SK-N-MC (cell line): ENCODE measurements at regions not wholly inside any gene's neighbourhood (a gene's known extent, or its start where the extent isn't known, plus 50 kb on each side); places are given as distances from the start of the nearest gene placed in this dataset.
"Not testable (repeated sequence)": the region's sequence is repeated elsewhere in the genome, so short reads cannot be mapped to it uniquely, and the experiment has no call there.

Experiments used
- DNase-seq: peaks from one replicate; pipeline ENCODE4 v3.0.0-alpha.2; 2011; ENCODE audit warnings: low read depth, low spot score
- H3K27ac ChIP-seq: fragments of 200-600 bp; sonication (generic); 2 replicates; pipeline ENCODE4 v1.5.1; 2016; ENCODE audit warnings: mixed run types
- H3K36me3 ChIP-seq: fragments of 200-600 bp; sonication (generic); 2 replicates; pipeline ENCODE4 v1.6.1; 2017; ENCODE audit warnings: antibody characterized with exemption, low read length, mixed read lengths; ENCODE audit not compliant: insufficient read depth
- H3K4me3 ChIP-seq: fragments of 200-600 bp; sonication (generic); 2 replicates; pipeline ENCODE4 v1.5.1; 2016
- H3K9ac ChIP-seq: fragments of 200-600 bp; sonication (generic); 2 replicates; pipeline ENCODE4 v1.8.0; 2017; ENCODE audit warnings: mixed run types, mixed read lengths; ENCODE audit not compliant: insufficient read length
- H3K9me3 ChIP-seq: fragments of 200-600 bp; sonication (generic); 2 replicates; pipeline ENCODE4 v1.6.1; 2017; ENCODE audit warnings: low read depth, mild to moderate bottlenecking, antibody characterized with exemption, low read length, moderate library complexity, mixed read lengths
- EZH2 ChIP-seq: fragments of 200-600 bp; sonication (generic); IDR thresholded peaks from one replicate; pipeline ENCODE4 v1.6.1; 2017; ENCODE audit warnings: antibody characterized with exemption
- FOXP2 ChIP-seq: optimal IDR thresholded peaks from 2 replicates; pipeline ENCODE3; 2011; ENCODE audit warnings: mild to moderate bottlenecking, moderate library complexity; ENCODE audit not compliant: insufficient read depth; ENCODE audit errors: extremely low read length, control extremely low read depth
- POLR2AphosphoS5 ChIP-seq: IDR thresholded peaks from 2 replicates; pipeline ENCODE4 v1.6.1; 2012; ENCODE audit warnings: mild to moderate bottlenecking, low read depth, low read length, borderline replicate concordance

DNA sequence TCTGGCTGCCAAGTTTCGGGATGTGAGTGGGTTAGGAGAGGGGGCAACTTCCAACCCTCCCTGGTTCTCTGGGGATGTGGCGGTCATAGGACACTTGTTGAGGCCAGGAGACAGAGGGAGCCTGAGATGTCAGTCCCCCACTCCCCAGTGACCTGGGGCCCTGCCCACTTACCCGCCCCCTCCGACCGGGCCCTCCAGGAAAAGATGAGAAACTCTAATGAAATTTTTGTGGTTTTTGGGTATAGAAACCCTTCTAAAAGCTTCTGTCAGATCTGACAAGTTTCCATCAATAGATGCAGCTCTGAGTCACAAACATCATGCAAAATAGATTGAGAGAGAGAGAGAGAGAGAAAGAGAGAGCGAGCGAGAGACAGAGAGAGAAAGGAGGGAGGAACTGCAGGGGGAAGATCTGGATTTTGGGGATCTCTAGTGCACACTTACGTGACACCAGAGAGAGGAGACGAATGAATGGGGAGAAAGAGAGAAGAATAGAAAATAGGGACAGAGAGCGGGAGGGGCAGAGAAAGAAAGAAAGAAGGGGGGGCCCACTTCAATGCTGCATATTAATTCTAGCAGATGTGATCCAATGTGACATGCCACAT is 94.0 kb downstream of the PTPRS start:
- no peak overlapping the region for H3K4me3 ChIP-seq
- no peak for TF ChIP-seq FOXP2
- H3K27ac ChIP-seq: no peak overlapping the region
- no peak overlapping the region for H3K9ac ChIP-seq
- H3K36me3 ChIP-seq: peaks cover 16% of the 10 kb centered on the region; the same call in 1 of the 2 replicates
- H3K9me3 ChIP-seq: no peaks in the 10 kb centered on the region
- DNase-seq: no peak

DNA sequence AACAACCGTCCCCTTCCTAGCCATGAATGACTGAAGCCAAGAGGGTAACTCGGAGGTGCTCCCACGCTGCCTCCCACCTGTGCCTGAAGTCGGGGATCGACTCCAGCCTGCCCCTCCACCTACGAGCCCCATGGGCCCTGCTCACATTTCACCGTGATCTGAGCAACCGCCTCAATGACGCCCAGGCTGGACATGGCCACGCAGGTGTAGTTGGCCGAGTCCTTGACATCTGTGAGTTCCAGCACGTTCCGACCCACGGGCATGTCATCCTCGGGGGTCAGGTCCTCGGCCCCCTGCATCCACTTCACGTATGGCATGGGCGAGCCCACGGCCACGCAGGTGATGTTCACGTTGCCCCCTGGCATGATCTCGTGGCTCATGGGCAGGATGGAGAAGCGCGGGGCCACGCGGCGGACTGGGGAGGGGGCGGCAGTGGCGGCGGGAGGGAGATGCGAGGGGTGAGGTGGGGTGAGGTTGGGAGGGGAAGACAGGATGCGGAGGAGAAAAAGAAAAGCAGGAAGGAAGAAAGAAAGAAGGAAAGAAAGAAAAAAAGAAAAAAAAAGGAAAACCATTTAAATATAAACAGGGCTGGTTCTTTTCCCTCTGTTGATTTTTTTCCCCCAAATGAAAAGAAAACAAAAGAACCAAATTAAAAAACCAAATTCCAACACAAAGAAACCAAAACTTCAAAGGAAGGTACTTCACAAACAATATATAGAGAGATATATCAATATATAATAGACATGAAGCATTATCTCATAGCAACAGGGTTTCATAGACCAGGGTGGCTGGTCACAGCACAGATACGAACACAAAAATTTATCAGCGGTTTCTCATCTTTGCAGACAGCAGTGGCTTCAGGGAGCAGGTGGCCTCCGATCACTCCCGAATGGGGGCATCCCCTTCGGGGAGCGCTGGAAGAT is 94.7 kb downstream of the PTPRS start:
- TF ChIP-seq FOXP2 (no peak), POLR2AphosphoS5 (no peak), EZH2 (no peak)
- Histone ChIP-seq H3K9me3 (no peaks in the 10 kb centered on the region), H3K36me3 (peaks cover 16% of the 10 kb centered on the region; the same call in 1 of the 2 replicates), H3K4me3 (no peak overlapping the region), H3K9ac (no peak overlapping the region), H3K27ac (no peak overlapping the region)
- no peak for DNase-seq

DNA sequence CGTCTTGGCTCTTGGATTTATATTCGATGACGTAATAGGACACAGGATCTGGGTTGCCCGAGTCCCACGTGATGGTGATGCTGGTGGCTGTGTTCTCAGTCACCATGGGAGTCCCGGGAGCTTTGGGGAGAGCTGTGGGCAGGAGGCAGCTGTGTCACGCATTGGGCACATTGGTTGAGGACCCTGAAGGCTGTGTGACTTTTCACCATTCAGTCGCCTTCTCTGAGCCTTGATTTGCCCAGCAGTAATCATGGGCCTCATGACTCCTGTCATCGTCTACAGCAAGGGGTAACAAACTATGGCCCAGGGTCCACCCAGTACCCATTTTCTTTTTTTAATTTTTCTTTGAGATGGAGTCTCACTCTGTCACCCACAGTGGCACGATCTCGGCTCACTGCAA is 96.3 kb downstream of the PTPRS start:
- Histone ChIP-seq H3K9ac (no peak overlapping the region), H3K9me3 (no peaks in the 10 kb centered on the region), H3K4me3 (no peak overlapping the region), H3K27ac (no peak overlapping the region), H3K36me3 (peaks cover 14% of the 10 kb centered on the region; the same call in 1 of the 2 replicates)
- no peak for DNase-seq
- TF ChIP-seq POLR2AphosphoS5 (no peak), FOXP2 (no peak), EZH2 (no peak)

DNA sequence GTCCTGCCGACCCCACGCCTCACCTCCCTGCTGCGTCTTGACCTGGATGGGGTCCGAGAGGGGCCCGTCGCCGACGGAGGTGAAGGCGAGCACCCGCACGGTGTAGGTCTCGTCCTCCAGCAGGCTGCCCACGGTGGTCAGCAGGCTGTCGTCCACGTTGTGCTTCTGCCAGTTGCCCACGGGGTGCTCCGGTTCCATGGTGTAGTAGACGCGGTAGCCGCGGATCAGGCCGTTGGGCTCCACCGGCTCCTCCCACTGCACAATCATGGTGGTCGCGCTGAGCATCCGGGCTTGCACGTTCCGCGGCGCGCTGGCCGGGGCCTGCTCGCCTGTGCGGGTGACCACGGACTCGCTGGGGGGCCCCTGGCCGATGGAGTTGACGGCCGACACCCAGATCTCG is 96.7 kb downstream of the PTPRS start:
- Histone ChIP-seq H3K9me3 (no peaks in the 10 kb centered on the region), H3K36me3 (peaks cover 18% of the 10 kb centered on the region; the same call in 1 of the 2 replicates), H3K4me3 (no peak overlapping the region), H3K27ac (no peak overlapping the region), H3K9ac (no peak overlapping the region)
- DNase-seq: no peak
- TF ChIP-seq FOXP2 (no peak), EZH2 (no peak), POLR2AphosphoS5 (no peak)

DNA sequence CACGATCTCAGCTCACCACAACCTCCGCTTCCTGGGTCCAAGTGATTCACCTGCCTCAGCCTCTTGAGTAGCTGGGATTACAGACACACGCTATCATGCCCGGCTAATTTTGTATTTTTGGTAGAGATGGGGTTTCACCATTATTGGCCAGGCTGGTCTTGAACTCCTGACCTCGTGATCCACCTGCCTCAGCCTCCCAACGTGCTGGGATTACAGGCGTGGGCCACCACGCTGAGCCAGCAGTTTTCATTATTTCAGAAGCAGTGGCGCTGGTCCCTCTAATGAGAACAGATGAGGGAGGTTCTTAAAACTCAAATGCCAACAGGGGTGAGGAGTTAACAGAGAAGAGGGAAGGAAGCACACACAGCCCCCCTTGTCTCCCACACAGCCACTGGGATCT is 98.7 kb downstream of the PTPRS start:
- H3K9ac ChIP-seq, H3K27ac ChIP-seq, H3K4me3 ChIP-seq, DNase-seq, H3K9me3 ChIP-seq: not testable (repeated sequence)
- H3K36me3 ChIP-seq: peaks cover 24% of the 10 kb centered on the region; the same call in 1 of the 2 replicates

DNA sequence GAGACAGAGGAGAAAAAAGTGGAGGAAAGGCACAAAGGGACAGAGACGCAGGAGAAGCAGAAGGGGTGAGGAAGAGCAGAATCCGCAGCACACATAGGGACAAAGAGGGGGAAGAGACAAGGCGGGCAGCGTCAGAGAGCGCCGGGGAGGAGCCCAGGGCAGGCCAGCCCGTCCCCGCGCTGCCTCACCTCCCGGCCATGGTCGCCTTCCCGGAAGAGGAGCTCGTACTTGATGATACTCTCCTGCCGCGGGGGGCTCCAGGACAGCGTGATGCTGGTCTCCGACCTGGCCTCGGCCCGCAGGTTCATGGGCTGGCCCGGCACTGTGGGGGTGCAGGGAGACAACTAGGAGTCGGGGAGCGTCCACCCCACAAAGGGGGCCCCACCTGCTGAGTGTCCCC is 100.6 kb downstream of the PTPRS start:
- no peak for DNase-seq
- Histone ChIP-seq H3K4me3 (no peak overlapping the region), H3K27ac (no peak overlapping the region), H3K9ac (no peak overlapping the region), H3K36me3 (peaks cover 18% of the 10 kb centered on the region; the same call in 1 of the 2 replicates), H3K9me3 (no peaks in the 10 kb centered on the region)
- TF ChIP-seq POLR2AphosphoS5 (no peak), FOXP2 (no peak), EZH2 (no peak)

DNA sequence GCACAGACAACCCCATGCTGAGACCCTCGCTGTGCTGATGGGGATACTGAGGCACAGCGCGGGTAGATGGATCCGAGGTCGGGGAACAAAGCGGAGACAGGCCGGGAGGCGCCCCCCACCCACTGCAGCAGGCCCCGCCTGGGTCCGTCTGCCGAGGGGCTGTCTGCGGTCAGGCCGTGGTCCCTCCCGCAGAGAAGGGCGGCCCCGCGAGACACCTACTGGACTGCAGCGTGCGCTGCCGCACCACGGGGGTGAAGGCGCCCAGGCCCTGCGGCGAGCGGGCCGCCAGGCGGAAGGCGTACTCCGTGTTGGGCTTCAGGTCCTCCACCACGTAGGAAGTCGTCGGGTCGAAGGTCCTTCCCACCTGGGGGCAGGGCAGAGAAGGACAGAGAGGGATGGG is 101.9 kb downstream of the PTPRS start:
- no peak overlapping the region for H3K27ac ChIP-seq
- TF ChIP-seq FOXP2 (no peak), EZH2 (no peak), POLR2AphosphoS5 (no peak)
- DNase-seq: no peak
- H3K9me3 ChIP-seq: no peaks in the 10 kb centered on the region
- H3K4me3 ChIP-seq: no peak overlapping the region
- peaks cover 11% of the 10 kb centered on the region; the same call in 1 of the 2 replicates for H3K36me3 ChIP-seq
- H3K9ac ChIP-seq: no peak overlapping the region

DNA sequence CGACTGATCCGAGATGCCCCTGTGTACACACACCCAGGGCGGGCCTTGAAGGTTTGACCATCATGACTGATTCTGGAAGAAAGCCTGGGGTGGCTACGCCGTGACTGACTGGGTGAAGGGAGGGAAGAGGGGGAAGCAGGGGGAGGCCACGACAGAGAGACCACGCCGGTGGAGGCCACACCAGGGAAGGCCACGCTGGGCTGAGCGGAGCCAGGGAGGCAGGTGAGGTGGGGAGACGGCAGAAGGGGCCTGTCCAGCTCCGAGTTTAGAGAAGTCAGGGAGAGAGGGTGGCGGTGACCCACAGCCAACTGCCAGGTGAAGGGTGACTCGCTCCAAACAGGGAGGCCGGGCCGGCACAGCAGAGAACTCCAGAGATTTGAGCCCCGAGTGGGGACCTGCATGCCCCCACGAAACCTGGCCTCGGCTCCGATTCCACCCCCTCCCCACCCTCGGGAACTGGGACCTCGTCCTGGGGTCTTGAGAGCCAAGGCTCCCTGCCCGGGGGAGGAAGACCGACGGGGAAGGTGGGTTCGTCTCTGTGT is 102.6 kb downstream of the PTPRS start:
- TF ChIP-seq POLR2AphosphoS5: no peak
- TF ChIP-seq EZH2: no peak
- TF ChIP-seq FOXP2: no peak
- Histone ChIP-seq H3K36me3 (peaks cover 11% of the 10 kb centered on the region; the same call in 1 of the 2 replicates), H3K27ac (no peak overlapping the region), H3K4me3 (no peak overlapping the region), H3K9me3 (no peaks in the 10 kb centered on the region), H3K9ac (no peak overlapping the region)
- no peak for DNase-seq
